ENCODE measurements at regions not wholly inside any gene's neighbourhood (a gene's known extent, or its start where the extent isn't known, plus 50 kb on each side); places are given as distances from the start of the nearest gene placed in this dataset.

- no peak for DNase-seq (ENCODE audit: low read depth in 2 of 2)
These were observed 168.7 kb upstream of the PPP1R2C start for GRCh38 chrX:42946544-42947194.

- no peak for DNase-seq (ENCODE audit: low read depth in 2 of 2)
These were observed 171.0 kb upstream of the PPP1R2C start for GRCh38 chrX:42948723-42949657.

DNA sequence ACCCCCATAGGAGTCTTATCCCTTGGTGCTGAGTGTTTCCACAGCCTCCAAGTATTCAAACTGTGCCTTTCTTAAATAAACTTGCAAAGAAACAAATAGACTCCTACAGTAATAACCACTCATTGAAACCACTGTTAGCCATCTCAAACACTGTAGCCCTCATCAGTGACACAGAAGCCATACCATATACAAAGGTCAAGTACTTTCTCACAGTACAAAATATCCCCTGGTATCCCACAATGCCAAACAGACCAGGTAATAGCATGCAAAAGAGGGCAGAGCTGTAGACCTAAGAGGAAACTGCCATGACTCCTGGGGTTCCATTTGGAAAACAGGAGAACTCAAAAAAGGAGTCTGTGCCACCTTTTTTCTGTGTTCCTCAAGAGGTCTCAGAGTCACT lies 173.8 kb upstream of the PPP1R2C start:
- DNase-seq (ENCODE audit: low read depth in 2 of 2) = no peak

DNA sequence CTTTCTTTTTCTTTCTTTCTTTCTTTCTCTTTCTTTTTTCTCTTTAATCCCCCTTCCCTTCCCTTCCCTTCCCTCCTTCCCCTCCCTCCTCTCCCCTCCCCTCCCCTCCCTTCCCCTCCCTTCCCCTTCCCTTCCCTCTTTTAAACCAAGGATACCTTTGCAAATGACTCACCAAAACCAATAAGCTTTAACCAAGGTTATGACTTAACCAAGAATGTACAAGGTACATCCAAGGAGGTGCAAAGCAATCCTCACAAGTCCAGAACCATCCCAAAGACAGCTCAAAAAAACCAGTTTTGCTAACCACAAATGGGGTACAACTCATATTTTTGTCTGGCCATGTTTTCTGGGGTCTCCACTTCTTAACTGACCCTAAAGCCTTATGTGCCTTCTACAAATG lies 174.7 kb upstream of the PPP1R2C start:
- no peak for DNase-seq (ENCODE audit: low read depth in 2 of 2)

GRCh38 chrX:42954880-42955279 lies 176.9 kb upstream of the PPP1R2C start:
- DNase-seq (ENCODE audit: low read depth in 2 of 2) = no peak

- no peak for DNase-seq (ENCODE audit: low read depth in 2 of 2)
These were observed 177.4 kb upstream of the PPP1R2C start for GRCh38 chrX:42955349-42955748.

DNA sequence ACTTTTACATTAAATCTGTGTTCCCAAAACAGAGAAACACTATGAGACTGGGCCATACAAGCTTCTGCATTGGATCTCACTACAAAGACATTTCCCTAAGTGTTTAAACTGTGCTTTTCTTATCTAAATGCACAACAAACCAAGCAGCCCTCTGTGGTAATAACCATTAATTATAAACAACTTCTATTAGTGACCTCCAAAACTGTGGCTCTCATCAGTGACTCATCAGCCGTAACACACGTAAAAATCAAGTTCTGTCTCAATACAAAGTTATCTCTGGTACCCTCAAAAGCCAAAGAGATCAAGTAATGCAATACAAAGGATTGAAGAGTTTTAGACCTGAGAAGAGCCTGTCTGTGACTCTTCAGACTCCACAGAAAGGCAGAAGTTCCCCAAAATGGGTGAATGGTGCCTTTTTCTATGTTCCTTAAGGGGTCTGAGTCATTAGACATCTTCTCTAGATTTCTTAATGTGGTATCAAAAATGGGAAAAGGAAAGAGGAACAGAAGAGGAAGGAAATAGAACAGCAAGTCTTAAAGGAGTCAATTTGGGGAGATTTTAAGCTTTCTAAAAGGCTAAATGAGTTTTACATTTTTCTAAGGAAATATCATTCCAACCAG lies 189.8 kb upstream of the PPP1R2C start:
- DNase-seq (ENCODE audit: low read depth in 2 of 2) = no peak

DNA sequence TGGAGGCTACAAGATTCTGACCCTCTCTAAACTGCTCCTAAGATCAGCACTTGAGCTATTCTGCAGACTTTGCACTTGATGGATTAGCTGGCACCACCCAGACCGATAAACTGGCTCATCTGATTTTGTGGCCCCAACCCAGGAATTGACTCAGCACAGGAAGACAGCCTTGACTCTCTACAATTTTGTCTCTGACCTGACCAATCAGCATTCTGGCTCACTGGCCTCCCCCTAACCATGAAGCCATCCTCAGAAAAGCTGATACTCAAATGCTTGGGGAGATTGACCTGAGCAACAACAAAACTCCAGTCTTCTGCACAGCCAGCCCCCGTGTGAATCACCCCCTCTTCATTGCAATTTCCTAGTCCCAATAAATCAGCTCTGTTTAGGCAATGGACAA lies 195.4 kb upstream of the PPP1R2C start:
- DNase-seq (ENCODE audit: low read depth in 2 of 2) = no peak

DNA sequence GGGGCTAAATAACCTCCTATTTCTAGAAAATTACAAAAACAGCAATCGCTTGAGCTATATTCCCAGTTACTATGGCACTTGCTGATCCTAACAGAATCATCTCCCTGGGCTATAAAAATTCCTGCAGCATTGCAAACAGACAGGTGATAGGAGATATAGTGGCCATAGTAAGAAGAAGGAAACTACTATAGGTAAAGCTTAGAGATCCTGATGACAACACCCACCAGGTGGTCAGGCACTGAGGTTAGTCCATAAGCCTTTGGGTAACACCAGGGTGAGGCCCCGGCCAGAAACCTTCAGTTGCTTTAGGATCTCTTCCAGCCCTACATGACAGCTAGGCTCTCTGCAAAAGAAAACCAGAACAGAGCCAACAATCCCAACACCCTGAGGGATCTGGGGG lies 197.9 kb upstream of the PPP1R2C start:
- no peak for DNase-seq (ENCODE audit: low read depth in 2 of 2)

- DNase-seq (ENCODE audit: low read depth in 2 of 2) = no peak
These were observed 198.9 kb upstream of the PPP1R2C start for GRCh38 chrX:42976746-42977366.

DNA sequence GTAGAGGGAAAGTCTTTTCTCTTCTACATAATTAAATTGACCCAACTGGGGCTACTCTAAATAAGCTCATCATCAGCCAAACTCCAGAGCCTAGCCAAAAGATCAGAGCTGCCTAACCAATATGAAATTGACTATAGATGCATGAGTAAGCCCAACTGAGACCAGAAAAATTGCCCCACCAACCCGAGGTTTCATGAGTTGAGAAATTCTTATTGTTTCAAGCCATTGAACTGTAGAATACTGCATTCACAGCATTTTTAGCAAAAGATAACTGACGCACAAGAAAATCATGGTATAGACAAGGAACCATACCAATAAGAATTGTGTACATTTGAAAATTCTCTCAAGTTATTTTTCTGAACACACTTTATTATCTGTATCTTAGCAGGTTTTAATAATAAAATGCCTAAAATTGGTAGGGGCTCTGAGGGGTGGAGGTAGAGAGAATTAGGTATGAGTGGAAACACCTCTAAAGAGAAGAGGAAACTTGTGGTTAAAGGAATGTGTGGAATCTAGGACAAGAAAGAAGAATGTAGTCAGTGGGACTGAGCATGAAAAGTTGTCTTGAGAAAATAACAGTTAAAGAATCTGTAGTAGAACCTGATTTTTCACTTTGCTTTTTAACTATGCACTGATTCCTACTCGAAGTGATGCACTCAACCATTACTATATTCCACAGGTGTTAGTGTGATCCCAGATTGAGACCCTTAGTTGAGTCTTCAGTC lies 200.9 kb upstream of the PPP1R2C start:
- no peak for DNase-seq (ENCODE audit: low read depth in 2 of 2)

- no peak for DNase-seq (ENCODE audit: low read depth in 2 of 2)
These were observed 210.7 kb upstream of the PPP1R2C start for GRCh38 chrX:42988700-42989099.

GRCh38 chrX:42992199-42992943 lies 214.4 kb upstream of the PPP1R2C start:
- no peak for DNase-seq (ENCODE audit: low read depth in 2 of 2)

- DNase-seq (ENCODE audit: low read depth in 2 of 2) = no peak
These were observed 218.9 kb upstream of the PPP1R2C start for GRCh38 chrX:42996861-42997260.

DNA sequence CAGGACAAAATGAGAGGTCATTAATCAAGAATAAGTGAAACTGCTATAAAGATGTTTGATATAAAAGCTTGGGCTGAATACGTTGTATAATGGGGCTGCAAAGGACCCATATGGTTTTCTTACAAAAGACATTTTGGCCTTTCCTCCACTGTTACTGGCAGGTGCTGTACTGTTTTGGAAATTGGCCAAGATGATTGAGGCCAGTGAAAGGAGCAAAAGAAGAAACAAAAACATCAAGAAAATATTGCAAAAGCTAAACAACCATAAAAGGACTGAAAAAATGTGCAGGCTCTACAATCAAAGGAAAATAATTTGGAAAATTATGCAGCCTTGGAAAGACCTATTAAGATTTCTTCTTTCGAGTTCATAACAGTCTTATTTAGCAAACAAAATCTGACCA lies 222.2 kb upstream of the PPP1R2C start:
- no peak for DNase-seq (ENCODE audit: low read depth in 2 of 2)

DNA sequence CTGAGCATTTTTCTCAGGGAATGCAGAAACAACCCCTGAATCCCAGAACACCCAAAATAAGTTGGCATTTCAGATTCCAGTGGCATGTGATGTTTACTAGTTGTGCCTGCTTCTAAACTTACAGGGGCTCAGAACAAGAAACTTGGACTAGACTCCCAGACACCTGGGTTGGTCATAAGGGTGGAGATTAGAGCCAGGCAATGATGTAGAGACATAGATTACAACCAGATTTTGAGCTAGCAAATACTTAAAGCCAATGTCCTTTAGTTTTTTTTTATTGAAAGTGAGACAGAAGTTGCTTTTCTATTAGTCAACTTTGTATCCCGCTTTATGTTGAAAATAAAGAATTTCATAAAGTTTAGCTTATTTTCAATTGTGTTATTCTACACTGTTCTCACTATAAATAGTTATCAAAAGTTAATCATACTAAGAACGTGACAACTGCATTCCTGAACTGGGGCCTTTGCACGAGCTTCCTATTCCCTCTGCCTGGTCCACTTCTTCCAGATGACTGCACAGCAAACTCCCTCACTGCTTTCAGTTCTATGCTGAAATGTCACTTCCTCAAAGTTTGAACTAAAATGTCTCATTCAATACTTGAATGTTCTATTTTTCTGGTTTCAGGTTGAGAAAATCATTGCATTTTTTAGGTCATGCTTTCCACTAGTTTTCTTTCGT lies 224.7 kb upstream of the PPP1R2C start:
- no peak for DNase-seq (ENCODE audit: low read depth in 2 of 2)

- no peak for DNase-seq (ENCODE audit: low read depth in 2 of 2)
These were observed 225.2 kb upstream of the PPP1R2C start for GRCh38 chrX:43003204-43003565.

DNA sequence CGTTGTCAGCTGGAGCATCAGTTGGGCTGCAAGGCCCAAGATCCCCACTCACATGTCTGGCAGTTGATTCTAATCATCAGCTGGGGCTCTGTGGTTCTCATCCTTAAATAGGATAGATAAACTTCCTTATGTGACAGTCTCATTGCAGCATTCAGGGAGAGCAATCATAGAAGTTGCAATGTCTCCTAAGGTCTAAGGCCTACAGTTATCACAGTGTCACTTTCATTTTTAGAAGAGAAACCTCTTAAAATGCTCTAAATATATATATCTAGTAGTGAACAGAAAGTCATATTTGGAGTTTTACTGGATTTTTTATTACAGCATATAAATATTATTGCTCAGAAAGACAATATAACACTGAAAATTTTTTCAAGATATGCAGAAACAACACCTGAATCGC lies 226.0 kb upstream of the PPP1R2C start:
- DNase-seq (ENCODE audit: low read depth in 2 of 2) = no peak

DNA sequence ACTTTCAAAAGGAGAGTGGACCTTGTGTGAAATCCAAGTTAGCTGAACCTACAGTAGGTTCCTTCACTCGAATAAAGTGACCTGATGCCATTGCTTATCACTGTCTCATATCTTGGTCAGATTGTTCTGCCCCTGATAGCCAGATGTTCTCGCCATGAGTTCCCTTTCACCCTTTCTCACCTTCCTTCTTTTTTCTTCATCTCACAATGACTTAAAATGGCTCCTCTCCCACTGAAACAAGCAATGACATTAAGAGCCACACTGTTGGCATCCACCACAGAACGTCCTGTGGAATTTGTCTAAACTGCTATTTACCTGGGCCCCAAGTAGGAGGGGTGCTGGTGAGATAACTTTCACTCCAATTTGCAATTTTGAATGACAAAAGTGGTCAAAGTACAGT lies 227.6 kb upstream of the PPP1R2C start:
- DNase-seq (ENCODE audit: low read depth in 2 of 2) = no peak

GRCh38 chrX:43008356-43008755 lies 230.4 kb upstream of the PPP1R2C start:
- no peak for DNase-seq (ENCODE audit: low read depth in 2 of 2)
